Endothelial cell (in vitro differentiated cells): ENCODE measurements at regions not wholly inside any gene's neighbourhood (a gene's known extent, or its start where the extent isn't known, plus 50 kb on each side); places are given as distances from the start of the nearest gene placed in this dataset.

ENCODE experiments used
- DNase-seq: peaks from one replicate; pipeline ENCODE4 v3.0.0; 2021; ENCODE audit warnings: low spot score
- H3K27ac Mint-ChIP-seq: one replicate; pipeline ENCODE4 v1.8.0; 2021; ENCODE audit warnings: mixed read lengths, inconsistent platforms; ENCODE audit not compliant: unreplicated experiment
- H3K27me3 Mint-ChIP-seq: one replicate; pipeline ENCODE4 v1.8.0; 2021; ENCODE audit warnings: mild to moderate bottlenecking, moderate library complexity, mixed read lengths, inconsistent platforms; ENCODE audit not compliant: unreplicated experiment
- H3K36me3 Mint-ChIP-seq: one replicate; pipeline ENCODE4 v1.8.0; 2021; ENCODE audit warnings: mild to moderate bottlenecking, low read depth, mixed read lengths, inconsistent platforms; ENCODE audit not compliant: unreplicated experiment
- H3K4me1 Mint-ChIP-seq: one replicate; pipeline ENCODE4 v1.8.0; 2021; ENCODE audit warnings: mild to moderate bottlenecking, mixed read lengths, inconsistent platforms; ENCODE audit not compliant: unreplicated experiment
- H3K4me3 Mint-ChIP-seq: one replicate; pipeline ENCODE4 v1.8.0; 2021; ENCODE audit warnings: mild to moderate bottlenecking, mixed read lengths, inconsistent platforms; ENCODE audit not compliant: unreplicated experiment
- H3K9me3 Mint-ChIP-seq: one replicate; pipeline ENCODE4 v1.8.0; 2021; ENCODE audit warnings: mixed read lengths, inconsistent platforms; ENCODE audit not compliant: unreplicated experiment
- CTCF ChIP-seq: fragments of 200-600 bp; sonication (generic); IDR thresholded peaks from one replicate; pipeline ENCODE4 v1.5.0; 2021; ENCODE audit warnings: antibody characterized with exemption; ENCODE audit not compliant: unreplicated experiment

- Mint-ChIP-seq H3K4me1 (no peaks in the 10 kb centered on the region), H3K27me3 (no peaks in the 10 kb centered on the region), H3K9me3 (no peaks in the 10 kb centered on the region), H3K4me3 (no peak overlapping the region), H3K27ac (no peak overlapping the region), H3K36me3 (no peaks in the 10 kb centered on the region)
- TF ChIP-seq CTCF: no peak
- DNase-seq: no peak
Measured at GRCh38 chr9:107899961-107900330, 410.4 kb upstream of the KLF4 start.

GRCh38 chr9:107898761-107899160, 409.2 kb upstream of the KLF4 start:
- H3K4me3 Mint-ChIP-seq: no peak overlapping the region
- H3K27ac Mint-ChIP-seq: no peak overlapping the region
- no peak for TF ChIP-seq CTCF
- DNase-seq: no peak
- H3K36me3 Mint-ChIP-seq: no peaks in the 10 kb centered on the region
- H3K4me1 Mint-ChIP-seq: no peaks in the 10 kb centered on the region
- H3K9me3 Mint-ChIP-seq: no peaks in the 10 kb centered on the region
- H3K27me3 Mint-ChIP-seq: no peaks in the 10 kb centered on the region

GRCh38 chr9:107896544-107896943, 407.0 kb upstream of the KLF4 start:
- no peak for DNase-seq
- Mint-ChIP-seq H3K36me3 (no peaks in the 10 kb centered on the region), H3K4me1 (no peaks in the 10 kb centered on the region), H3K9me3 (no peaks in the 10 kb centered on the region), H3K27ac (no peak overlapping the region), H3K27me3 (no peaks in the 10 kb centered on the region), H3K4me3 (no peak overlapping the region)
- no peak for TF ChIP-seq CTCF

GRCh38 chr9:107895501-107896001, 406.0 kb upstream of the KLF4 start:
- no peaks in the 10 kb centered on the region for H3K9me3 Mint-ChIP-seq
- H3K36me3 Mint-ChIP-seq: no peaks in the 10 kb centered on the region
- no peaks in the 10 kb centered on the region for H3K4me1 Mint-ChIP-seq
- no peak for TF ChIP-seq CTCF
- DNase-seq: no peak
- no peak overlapping the region for H3K4me3 Mint-ChIP-seq
- H3K27ac Mint-ChIP-seq: no peak overlapping the region
- H3K27me3 Mint-ChIP-seq: no peaks in the 10 kb centered on the region

- no peak for TF ChIP-seq CTCF
- no peak overlapping the region for H3K27ac Mint-ChIP-seq
- H3K27me3 Mint-ChIP-seq: no peaks in the 10 kb centered on the region
- no peaks in the 10 kb centered on the region for H3K36me3 Mint-ChIP-seq
- H3K4me3 Mint-ChIP-seq: no peak overlapping the region
- DNase-seq: no peak
- H3K9me3 Mint-ChIP-seq: no peaks in the 10 kb centered on the region
- H3K4me1 Mint-ChIP-seq: no peaks in the 10 kb centered on the region
Measured at GRCh38 chr9:107894572-107895261, 405.1 kb upstream of the KLF4 start.
